GM21515 (cell line): ENCODE measurements at regions not wholly inside any gene's neighbourhood (a gene's known extent, or its start where the extent isn't known, plus 50 kb on each side); places are given as distances from the start of the nearest gene placed in this dataset.

Experiments used
- ATAC-seq: cut with Tn5 transposase; IDR thresholded peaks from one replicate; pipeline ENCODE4 v1.9.1; 2021; ENCODE audit not compliant: unreplicated experiment

DNA sequence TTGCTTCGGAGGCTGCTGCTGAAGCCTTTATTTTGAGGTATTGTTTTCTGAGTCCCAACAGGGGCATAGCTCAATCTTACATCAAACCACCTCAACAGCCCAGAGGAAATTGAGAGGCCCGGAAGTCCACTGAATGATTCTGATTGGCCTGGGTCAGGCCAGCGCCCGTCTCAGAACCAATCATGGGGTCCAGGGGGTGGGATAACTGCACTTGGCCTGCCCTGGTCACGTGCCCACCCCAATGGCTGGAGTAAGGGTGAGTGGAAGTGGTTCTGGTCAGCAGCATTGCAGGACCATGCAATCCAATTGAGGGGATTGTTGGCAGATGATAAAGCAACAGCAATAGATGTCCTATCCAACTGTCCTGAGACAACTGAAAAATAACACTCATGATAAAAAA lies 190.6 kb downstream of the HERPUD2 start:
- ATAC-seq, result no peak

DNA sequence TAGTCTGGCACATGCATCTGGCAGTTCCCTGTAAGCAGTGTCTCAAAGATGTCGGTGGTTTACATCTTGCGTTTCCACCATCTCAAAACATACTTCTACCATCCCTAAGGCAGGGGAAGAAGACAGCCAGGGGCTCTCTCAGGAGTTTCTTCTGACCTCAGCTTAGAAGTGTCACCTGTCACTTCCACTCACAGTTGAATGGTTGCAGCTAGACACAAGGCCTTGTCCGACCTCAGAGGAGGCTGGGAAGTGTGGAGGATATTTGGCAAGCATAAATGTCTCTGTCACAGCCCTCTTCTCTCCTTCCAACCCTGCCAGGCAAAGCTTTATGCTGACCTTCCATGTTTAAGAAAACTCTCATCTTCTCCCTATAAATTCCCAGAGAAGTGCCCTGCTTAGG lies 193.3 kb downstream of the HERPUD2 start:
- no peak for ATAC-seq

DNA sequence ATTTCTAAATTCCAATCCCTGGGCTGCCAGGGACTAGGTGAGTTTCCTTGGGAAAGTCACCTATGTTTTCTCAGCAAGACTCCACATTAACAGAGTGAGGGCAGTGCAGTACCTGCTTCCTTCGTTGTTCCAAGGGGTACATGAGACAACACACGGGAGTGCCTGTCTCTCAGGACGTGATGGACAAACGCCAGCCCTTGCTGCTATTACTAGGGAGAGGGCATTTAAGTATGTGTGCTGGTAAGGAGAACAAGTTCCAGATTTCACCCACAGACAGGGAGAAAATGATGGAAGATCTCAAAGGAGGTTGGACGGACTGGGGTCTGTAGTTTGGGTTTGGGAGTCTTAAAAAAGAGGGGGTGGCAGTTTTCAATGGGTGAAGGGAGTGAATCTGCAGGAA lies 195.7 kb downstream of the HERPUD2 start:
- ATAC-seq, result no peak

DNA sequence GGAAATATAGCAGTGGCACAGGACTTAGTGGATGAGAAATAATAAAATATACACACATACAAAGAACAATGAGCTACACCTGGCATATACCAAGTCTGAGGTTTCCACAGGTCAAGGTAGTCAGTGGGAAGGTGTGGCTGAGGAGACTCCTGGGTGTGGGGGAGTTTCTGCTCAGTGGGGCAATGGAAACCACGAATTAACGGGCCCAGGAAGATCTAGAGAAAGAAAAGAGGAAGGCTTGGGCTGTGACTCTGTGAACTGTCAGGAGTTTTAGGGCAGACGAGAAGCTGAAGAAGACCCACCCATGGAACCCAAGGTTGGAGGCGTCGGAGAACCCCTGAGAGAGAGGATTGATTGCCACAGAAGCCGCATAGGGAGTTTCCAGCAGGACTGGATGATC lies 196.5 kb downstream of the HERPUD2 start:
- no peak for ATAC-seq

DNA sequence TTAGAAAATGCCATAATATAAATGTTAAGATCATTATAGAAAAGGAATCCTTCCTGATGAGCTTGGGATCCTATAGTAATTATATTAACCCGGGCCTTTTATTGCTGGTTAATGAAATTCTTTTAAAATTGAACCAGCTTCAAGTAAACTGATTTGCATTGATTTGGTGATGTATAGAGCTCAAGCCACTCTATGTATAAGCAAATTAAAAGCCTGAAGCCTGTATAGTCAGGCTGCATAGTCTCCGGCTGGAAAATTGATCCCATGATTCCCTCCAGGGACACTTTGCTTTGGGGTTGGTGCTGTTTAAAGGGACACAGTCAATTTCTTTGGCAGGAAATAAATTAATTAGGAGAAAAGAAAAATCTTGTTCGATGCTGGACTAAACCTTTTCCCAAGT lies 199.1 kb downstream of the HERPUD2 start:
- ATAC-seq, result no peak

DNA sequence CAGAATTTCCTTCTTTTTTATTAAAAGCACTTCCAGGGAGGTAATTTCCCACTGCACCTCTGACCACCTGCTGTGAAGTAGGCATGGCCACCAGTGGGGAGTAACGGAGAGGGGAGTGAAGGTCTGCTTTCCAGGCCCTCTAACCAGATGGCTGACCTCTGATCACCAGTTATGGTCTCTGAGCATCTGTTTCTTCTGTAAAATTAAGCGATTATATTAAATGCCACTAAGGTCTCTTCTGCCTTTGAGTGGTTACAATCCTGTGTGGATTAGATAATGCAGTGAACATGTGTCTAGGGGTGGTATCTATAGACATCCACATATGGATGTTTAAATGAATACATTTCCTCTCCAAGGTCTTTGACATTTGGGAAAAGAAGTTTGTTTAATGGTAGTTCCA lies 199.6 kb downstream of the HERPUD2 start:
- ATAC-seq, result no peak

DNA sequence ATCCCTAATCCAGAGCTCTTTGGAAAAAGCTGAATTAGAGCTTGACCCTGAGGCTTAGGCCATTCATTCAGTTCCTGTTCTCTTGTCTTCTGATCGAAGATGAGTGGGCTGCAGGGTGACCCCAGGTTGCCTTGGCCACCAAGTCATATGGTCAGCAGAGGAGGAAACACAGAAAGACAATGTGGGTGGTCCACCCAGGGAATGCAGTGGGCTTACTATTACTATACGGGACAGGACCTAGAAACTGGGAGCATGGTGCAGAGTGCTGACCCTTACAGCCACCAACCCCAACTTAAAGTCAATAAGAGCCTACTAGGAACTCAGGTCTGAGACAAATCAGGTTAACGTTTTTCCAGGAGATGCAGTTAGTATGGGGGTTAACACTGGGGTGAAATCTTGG lies 200.5 kb downstream of the HERPUD2 start:
- no peak for ATAC-seq

DNA sequence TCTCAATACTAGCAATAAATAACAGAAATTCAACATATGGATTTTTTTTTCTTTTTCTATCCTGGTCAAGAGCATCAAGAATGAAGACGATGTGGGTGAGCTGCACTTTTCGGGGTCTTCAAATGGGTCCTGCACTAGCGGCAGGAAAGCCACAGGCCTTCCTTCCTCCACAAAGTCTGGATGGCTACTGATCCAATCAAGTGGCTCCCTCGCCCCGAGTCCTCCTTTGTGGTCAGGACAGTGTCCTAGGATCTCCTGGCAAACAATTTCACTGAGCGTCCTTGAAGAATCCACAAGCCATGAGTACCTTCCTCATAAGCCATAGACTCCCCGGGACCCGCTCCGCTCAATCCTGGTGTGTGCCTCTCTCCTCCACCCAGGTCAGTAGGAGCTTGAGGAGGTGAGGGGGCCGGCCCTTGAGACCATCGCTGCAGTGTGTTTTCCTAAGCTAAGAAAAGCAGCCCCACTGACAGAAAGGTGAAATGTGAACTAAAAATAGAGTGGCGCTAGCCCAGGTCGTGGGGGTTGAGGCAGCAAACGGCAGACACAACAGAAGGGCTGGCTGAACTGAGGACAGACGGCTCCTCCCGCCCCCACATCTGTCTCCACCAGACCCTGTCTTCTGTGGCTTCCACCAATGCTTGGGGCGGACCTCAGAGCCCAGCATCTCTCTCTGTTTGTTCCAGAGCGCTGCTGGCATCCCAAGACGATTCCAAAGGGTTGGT lies 202.3 kb downstream of the HERPUD2 start:
- no peak for ATAC-seq

DNA sequence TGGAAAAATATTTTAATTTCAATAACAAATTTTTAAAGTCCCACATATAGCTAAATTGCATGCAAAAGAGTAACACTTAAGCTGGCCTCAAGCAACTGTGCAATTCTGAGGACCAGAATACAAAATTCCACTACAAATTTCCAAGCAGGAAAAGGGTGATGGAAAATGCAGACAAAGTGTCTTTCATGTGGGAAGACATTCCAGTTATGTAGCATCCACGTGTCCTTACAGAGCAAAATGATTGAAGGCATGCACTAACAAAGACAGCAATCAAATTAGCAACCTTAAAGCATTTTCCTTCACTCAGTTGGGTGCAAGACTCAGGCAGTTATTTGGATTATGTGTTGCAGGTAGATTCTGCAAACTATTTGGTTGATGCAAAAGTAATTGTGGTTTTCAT lies 203.7 kb downstream of the HERPUD2 start:
- no peak for ATAC-seq

DNA sequence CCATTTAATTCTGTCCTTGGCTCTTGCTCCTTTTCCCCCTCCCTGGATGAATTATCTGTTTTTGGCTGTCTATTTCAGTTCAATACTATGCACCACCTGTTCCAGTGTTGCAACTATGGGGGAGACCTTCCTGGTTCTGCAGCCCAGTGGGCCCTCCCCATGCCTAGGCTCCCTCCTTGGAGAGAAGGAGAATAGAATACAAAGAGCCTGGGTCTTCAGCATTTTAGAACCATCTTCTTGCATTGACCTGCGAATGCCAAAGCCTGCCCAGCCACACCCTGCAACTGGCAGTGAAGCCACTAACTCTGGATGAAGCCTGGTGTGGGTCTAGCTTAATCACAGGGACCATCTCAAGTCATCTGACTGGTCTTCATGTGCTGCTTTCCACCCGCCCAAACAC lies 207.1 kb downstream of the HERPUD2 start:
- no peak for ATAC-seq

DNA sequence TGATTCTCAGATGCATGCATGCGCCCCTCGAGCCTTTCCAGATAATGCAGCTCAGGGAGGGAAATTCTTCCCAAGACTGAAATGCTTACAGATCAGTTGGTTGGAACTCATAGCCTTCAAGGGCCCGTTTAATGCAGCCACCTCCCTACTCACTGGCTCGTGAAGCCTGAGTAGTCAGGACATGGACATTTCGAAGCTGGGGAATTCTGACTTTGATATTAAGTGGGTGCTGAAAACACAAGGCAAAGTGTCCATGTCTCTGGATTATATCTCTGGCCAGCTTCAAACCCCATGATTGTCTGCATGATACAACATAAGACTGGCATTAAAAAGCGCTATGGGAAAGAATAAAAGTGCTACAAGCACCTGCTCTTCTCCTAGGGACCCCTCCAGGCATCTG lies 207.5 kb downstream of the HERPUD2 start:
- no peak for ATAC-seq

DNA sequence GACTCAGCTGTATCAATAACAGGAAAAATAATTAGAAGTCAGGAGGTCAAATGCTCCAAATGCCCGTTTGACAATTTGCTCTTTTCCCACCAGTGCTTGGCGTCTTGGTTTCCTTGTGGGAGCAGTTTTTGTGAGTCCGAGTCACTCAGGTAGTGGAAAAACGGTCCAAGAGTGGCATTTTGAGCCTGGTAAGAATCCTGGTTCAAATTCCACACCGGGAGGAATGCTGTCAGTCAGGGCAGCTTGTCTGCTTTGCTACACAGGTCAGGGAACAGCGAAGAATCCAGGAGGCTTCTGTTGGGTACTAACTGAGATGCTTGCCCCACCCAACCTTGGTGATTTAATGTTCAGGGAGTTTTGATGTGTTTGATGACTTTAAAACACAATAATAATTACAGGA lies 209.5 kb downstream of the HERPUD2 start:
- no peak for ATAC-seq

DNA sequence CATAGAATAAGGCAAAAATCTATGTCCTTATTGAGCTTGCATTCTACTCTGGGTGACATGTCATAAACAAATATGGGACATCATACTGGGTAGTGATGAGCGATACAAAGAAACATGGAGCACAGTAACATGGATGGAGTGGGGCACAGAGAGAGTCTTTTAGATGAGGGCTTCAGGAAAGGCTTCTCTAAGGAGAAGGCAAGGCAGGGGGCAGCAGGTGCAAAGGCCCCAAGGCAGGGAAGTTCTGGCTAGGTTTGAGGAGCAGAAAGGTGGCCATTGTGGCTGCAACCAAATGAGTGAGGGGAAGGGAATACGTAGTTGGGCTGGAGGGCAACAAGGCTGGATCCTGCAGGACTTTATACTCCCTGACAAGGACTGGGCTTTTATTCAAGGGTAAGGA lies 211.4 kb downstream of the HERPUD2 start:
- no peak for ATAC-seq

DNA sequence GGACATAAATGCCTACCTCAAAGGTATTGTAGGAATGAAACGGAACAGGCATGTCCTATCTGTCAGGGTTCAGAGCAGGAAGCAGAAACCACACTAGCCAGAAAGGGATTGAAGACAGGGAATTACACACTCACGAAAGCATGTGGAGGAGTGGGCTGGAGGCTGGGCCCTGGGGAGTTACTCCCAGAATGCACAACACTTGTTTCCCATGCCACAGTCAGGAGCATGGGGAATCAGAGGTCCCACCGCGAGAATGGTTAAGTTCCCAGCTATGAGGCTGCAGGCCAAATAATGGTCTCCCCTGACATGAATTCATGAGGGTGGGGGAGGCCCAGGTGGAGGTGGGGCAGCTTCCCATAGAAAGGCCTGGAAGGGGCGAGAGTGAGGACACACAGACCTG lies 212.7 kb downstream of the HERPUD2 start:
- no peak for ATAC-seq

DNA sequence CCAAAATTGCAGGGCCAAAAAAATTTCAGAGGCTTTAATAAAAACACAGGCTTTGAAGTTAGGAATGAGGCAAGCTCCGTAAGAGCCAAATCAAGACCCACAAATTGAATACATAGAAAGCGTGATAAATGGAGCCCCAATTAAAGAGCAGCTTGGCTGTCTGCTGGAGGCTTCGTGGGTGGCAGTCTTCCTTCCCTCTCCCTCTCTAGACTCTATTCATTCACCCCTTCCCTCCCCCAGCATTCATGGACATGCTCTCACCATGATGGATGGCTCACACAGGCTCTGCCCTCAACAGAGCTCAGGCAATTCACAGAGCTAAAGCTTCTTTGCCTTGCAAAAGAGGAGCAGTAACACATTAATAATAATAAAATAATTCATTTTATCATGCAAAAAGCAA lies 214.1 kb downstream of the HERPUD2 start:
- ATAC-seq, result no peak

DNA sequence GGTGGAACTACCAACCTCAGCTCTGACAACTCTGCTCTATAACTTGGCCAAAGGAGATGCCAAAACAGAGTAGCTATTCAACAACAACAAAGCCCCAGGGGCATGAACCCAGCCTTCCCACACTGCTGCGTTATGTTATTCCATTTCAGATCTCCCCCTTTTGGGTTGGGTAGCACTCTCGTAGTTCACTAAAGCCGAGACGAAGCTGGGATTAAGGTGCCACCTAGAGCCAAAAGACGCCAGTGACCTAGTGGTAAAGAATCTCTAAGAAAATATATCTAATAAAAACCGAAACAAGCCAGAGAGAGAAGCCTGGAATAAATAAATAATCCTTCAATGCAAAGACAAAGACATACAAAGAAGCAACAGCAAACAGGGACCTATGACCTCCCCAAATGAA lies 217.3 kb downstream of the HERPUD2 start:
- ATAC-seq, result no peak

DNA sequence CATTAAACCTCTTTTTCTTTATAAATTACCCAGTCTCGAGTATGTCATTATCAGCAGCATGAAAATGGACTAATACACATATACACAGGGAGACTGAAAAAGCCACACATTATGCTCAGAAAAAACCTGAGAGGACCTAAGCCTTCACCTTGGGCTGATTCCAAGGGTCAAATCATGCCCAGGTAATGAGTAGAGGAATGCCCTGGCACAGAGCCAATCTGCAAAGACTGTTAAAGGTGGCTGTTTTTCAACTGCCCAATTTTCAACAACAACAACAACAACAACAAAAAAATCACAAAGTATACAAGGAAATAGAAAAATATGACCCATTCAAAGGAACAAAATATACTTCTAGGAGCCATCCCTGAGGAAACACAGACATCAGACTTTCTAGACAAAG lies 220.2 kb upstream of the TBX20 start:
- ATAC-seq, result no peak

DNA sequence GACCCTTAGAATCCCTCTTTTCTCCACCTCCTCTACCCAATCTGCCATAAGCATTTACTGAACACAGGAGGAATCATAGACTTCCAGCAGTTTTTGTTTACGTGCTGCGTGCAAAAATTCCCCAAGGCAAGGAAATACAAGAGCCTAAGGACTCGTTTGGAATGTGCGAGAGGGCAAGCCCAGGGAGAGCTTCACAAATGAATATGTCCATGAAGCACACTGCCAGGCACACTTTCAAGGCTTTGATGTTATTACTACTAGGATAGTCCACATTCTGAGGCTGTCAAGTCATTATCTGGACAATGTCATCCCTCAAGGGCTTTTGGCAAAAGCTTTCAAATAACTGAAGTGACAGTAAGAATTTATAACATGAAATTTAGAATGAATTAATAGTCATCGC lies 214.7 kb upstream of the TBX20 start:
- no peak for ATAC-seq

DNA sequence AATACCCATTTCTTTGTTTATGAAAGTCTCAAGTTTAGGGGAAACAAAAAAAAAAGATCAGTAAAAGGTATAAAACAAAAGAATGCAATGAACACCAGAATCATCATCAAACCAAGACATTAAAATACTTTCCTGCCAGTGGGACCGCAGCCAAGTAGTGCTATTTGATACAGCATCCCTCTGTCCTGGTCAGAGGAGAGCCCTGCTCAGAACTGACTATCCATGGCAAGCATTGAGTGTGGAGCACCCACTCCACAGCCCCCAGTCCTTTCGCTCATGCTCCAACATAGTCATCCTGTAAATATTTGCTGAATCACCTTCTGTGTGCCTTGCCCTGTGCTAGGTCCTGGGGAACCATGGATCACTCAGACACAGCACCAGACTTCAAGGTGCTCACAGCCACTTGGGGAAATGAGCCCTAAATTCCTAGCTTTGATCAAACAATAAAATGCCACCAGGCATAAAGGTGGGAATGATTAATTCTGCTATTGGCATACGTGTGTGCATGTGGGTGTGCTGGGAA lies 213.6 kb upstream of the TBX20 start:
- ATAC-seq, result no peak

DNA sequence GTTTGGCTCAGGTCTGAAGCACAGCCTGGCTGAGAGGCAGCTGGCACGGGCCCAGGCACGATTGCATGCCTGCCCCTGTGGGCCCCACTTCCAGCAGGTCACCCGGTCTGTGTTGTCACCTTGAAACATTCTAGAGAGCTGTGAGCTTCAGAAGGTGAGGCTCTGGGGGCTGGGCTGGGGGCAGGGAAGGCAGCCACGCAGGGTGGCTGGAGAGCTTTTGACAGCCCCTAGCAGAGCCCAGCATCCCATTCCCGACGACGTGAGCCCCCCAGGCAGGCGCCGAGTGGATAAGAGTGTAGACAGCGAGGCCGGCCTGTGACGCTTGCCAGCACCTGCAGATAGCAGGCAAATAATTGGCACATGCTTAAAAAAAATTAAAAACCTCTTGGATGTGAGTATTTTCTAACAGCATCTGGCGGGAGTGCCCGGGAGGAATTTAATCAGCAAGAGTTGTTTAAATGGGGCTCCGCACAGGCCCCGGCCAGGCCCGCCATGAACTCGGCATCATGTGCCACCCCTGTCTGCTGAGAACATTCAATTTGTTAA lies 212.0 kb upstream of the TBX20 start:
- no peak for ATAC-seq

DNA sequence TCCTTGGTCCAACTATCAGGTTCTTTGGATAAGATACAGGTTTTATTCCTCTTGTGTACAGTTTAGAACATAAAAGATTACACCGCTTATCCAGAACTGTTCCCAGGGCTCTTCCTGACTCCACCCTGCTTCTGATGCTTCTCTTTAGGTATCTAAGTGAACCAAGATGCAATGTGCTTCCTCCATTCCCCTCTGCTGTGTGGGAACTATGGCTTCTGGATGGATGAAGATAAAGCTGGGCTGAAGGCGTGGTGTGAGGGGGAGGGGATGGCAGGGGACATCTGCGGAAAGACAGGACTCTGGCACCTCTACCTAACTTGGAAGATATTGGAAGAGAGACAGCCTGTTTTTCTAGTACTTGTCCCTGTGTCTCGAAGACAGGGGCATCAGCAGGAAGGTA lies 209.9 kb upstream of the TBX20 start:
- no peak for ATAC-seq

DNA sequence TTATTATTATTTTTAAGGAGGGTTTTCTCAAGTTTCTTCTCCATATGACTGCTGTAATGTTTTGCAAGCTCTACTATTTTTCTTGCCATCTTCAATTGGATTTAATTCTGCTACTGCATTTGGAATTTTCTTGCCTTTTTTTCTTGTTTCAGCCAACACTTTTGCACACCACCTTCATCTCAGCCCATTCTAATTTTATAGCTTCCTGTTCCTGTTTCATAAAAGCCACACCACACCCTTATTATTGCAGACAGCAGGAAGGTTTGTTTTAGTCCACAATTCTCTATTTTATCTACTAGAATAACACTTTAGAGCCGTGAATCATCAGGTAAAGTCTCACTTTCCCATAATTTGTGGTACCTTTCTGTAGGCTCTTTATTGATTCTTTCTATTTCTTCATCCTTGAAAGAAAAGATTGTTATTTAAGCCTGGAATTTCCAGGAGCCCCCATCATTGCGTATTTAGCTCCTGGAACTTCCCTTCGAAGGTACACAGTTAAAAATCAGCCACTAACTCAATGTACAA lies 209.3 kb upstream of the TBX20 start:
- no peak for ATAC-seq
